SK-N-SH treated with all-trans-retinoic acid at 6 μM for 48 hours (cell line): ENCODE measurements at regions not wholly inside any gene's neighbourhood (a gene's known extent, or its start where the extent isn't known, plus 50 kb on each side); places are given as distances from the start of the nearest gene placed in this dataset.

Experiments used
- ATAC-seq: fragments of 200-7000 bp; cut with Tn5 transposase; 3 replicates; pipeline ENCODE4 v1.9.1; 2020; ENCODE audit warnings: mild to moderate bottlenecking, moderate library complexity
- ARNTL ChIP-seq: fragments of 450-650 bp; formaldehyde crosslinking; IDR thresholded peaks from 2 replicates; pipeline ENCODE4 v1.5.0; 2020; ENCODE audit warnings: low read depth, mild to moderate bottlenecking, moderate library complexity, borderline replicate concordance
- BACH2 ChIP-seq: fragments of 250-450 bp; sonication (Bioruptor Pico); IDR thresholded peaks from 2 replicates; pipeline ENCODE4 v1.9.0; 2021; ENCODE audit warnings: mild to moderate bottlenecking, borderline replicate concordance
- CREB5 ChIP-seq: fragments of 250-450 bp; sonication (Bioruptor Pico); IDR thresholded peaks from 2 replicates; pipeline ENCODE4 v1.5.1; 2020; ENCODE audit warnings: low read depth, mild to moderate bottlenecking, moderate library complexity
- CSDC2 ChIP-seq: fragments of 250-450 bp; sonication (Bioruptor Pico); IDR thresholded peaks from 2 replicates; pipeline ENCODE4 v1.5.0; 2020; ENCODE audit warnings: mild to moderate bottlenecking, moderate library complexity
- ESRRG ChIP-seq: fragments of 250-450 bp; sonication (Bioruptor Pico); IDR thresholded peaks from 2 replicates; pipeline ENCODE4 v1.6.1; 2021; ENCODE audit warnings: mild to moderate bottlenecking
- ISL1 ChIP-seq: fragments of 250-450 bp; sonication (Bioruptor Pico); IDR thresholded peaks from 2 replicates; pipeline ENCODE4 v2.1.2; 2022; ENCODE audit warnings: mild to moderate bottlenecking, moderate library complexity
- PPARA ChIP-seq: fragments of 250-450 bp; sonication (Bioruptor Pico); IDR thresholded peaks from 2 replicates; pipeline ENCODE4 v1.5.0; 2020; ENCODE audit warnings: mild to moderate bottlenecking, borderline replicate concordance
- RARB ChIP-seq: fragments of 250-450 bp; sonication (Bioruptor Pico); IDR thresholded peaks from 2 replicates; pipeline ENCODE4 v1.8.0; 2021; ENCODE audit warnings: mild to moderate bottlenecking, moderate library complexity
- SNAI2 ChIP-seq: fragments of 250-450 bp; sonication (Bioruptor Pico); IDR thresholded peaks from 2 replicates; pipeline ENCODE4 v1.5.0; 2020; ENCODE audit warnings: mild to moderate bottlenecking, moderate library complexity
- ZC3H10 ChIP-seq: fragments of 250-450 bp; sonication (Bioruptor Pico); IDR thresholded peaks from 2 replicates; pipeline ENCODE4 v1.5.1; 2021; ENCODE audit warnings: mild to moderate bottlenecking, moderate library complexity
- ZFP3 ChIP-seq: fragments of 250-450 bp; sonication (Bioruptor Pico); IDR thresholded peaks from 2 replicates; pipeline ENCODE4 v1.5.0; 2020; ENCODE audit warnings: mild to moderate bottlenecking, moderate library complexity
- ZFP30 ChIP-seq: fragments of 450-650 bp; formaldehyde crosslinking; IDR thresholded peaks from 2 replicates; pipeline ENCODE4 v1.5.0; 2022; ENCODE audit warnings: mild to moderate bottlenecking, moderate library complexity
- ZNF565 ChIP-seq: fragments of 450-650 bp; formaldehyde crosslinking; conservative IDR thresholded peaks from 2 replicates; pipeline ENCODE4 v1.5.0; 2020; ENCODE audit warnings: low read depth, mild to moderate bottlenecking, moderate library complexity
- ZNF70 ChIP-seq: fragments of 450-650 bp; formaldehyde crosslinking; IDR thresholded peaks from 2 replicates; pipeline ENCODE4 v1.5.0; 2020; ENCODE audit warnings: mild to moderate bottlenecking, moderate library complexity
- ZNF8 ChIP-seq: fragments of 450-650 bp; formaldehyde crosslinking; IDR thresholded peaks from 2 replicates; pipeline ENCODE4 v1.5.0; 2020; ENCODE audit warnings: mild to moderate bottlenecking, moderate library complexity
- TF ChIP-seq, protein P1 (sequence below): fragments of 250-450 bp; sonication (Bioruptor Pico); IDR thresholded peaks from 2 replicates; pipeline ENCODE4 v1.5.0; 2020; ENCODE audit warnings: mild to moderate bottlenecking, moderate library complexity
- TF ChIP-seq, protein P2 (sequence below): fragments of 250-450 bp; sonication (Bioruptor Pico); IDR thresholded peaks from 2 replicates; pipeline ENCODE4 v1.5.1; 2021; ENCODE audit warnings: mild to moderate bottlenecking, moderate library complexity
- TF ChIP-seq, protein P3 (sequence below): fragments of 250-450 bp; sonication (Bioruptor Pico); IDR thresholded peaks from 2 replicates; pipeline ENCODE4 v1.8.0; 2020; ENCODE audit warnings: mild to moderate bottlenecking, moderate library complexity, borderline replicate concordance

DNA sequence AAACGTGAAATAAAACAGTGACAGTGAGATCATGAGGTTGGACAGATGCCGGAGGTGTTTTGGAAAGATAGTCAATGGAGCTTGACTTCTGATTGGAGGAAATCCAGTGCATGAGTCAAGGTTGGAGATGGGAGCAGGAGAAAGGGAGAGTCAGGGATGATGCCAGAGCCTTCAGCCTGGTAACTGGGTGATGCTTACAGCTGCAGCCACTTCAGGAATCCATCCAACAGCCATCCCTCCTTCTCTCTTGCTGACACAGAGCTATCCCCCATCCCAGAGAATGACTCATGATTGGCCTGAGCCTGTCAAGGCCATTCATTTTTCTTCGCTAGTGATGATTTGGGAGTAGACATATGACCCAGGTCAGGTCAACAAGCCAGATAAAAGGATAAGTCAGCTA is 112.8 kb downstream of the SAMD5 start:
- no peak for ATAC-seq
- TF ChIP-seq, protein P1, sequence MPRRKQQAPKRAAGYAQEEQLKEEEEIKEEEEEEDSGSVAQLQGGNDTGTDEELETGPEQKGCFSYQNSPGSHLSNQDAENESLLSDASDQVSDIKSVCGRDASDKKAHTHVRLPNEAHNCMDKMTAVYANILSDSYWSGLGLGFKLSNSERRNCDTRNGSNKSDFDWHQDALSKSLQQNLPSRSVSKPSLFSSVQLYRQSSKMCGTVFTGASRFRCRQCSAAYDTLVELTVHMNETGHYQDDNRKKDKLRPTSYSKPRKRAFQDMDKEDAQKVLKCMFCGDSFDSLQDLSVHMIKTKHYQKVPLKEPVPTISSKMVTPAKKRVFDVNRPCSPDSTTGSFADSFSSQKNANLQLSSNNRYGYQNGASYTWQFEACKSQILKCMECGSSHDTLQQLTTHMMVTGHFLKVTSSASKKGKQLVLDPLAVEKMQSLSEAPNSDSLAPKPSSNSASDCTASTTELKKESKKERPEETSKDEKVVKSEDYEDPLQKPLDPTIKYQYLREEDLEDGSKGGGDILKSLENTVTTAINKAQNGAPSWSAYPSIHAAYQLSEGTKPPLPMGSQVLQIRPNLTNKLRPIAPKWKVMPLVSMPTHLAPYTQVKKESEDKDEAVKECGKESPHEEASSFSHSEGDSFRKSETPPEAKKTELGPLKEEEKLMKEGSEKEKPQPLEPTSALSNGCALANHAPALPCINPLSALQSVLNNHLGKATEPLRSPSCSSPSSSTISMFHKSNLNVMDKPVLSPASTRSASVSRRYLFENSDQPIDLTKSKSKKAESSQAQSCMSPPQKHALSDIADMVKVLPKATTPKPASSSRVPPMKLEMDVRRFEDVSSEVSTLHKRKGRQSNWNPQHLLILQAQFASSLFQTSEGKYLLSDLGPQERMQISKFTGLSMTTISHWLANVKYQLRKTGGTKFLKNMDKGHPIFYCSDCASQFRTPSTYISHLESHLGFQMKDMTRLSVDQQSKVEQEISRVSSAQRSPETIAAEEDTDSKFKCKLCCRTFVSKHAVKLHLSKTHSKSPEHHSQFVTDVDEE (CRISPR knock-in tag): no peak
- TF ChIP-seq ZNF8 (CRISPR knock-in tag) (no peak), SNAI2 (CRISPR knock-in tag) (no peak), ISL1 (CRISPR knock-in tag) (no peak), ZFP3 (CRISPR knock-in tag) (no peak), CREB5 (CRISPR knock-in tag) (no peak), ZFP30 (CRISPR knock-in tag) (no peak), BACH2 (CRISPR knock-in tag) (no peak), ARNTL (CRISPR knock-in tag) (no peak), ESRRG (CRISPR knock-in tag) (no peak), ZNF70 (CRISPR knock-in tag) (no peak)
- TF ChIP-seq, protein P2, sequence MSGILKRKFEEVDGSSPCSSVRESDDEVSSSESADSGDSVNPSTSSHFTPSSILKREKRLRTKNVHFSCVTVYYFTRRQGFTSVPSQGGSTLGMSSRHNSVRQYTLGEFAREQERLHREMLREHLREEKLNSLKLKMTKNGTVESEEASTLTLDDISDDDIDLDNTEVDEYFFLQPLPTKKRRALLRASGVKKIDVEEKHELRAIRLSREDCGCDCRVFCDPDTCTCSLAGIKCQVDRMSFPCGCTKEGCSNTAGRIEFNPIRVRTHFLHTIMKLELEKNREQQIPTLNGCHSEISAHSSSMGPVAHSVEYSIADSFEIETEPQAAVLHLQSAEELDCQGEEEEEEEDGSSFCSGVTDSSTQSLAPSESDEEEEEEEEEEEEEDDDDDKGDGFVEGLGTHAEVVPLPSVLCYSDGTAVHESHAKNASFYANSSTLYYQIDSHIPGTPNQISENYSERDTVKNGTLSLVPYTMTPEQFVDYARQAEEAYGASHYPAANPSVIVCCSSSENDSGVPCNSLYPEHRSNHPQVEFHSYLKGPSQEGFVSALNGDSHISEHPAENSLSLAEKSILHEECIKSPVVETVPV: no peak
- TF ChIP-seq, protein P3, sequence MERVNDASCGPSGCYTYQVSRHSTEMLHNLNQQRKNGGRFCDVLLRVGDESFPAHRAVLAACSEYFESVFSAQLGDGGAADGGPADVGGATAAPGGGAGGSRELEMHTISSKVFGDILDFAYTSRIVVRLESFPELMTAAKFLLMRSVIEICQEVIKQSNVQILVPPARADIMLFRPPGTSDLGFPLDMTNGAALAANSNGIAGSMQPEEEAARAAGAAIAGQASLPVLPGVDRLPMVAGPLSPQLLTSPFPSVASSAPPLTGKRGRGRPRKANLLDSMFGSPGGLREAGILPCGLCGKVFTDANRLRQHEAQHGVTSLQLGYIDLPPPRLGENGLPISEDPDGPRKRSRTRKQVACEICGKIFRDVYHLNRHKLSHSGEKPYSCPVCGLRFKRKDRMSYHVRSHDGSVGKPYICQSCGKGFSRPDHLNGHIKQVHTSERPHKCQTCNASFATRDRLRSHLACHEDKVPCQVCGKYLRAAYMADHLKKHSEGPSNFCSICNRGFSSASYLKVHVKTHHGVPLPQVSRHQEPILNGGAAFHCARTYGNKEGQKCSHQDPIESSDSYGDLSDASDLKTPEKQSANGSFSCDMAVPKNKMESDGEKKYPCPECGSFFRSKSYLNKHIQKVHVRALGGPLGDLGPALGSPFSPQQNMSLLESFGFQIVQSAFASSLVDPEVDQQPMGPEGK (CRISPR knock-in tag): no peak

- ATAC-seq: no peak
- no peak for TF ChIP-seq SNAI2 (CRISPR knock-in tag)
- TF ChIP-seq, protein P2: no peak
- no peak for TF ChIP-seq ZNF565
Observed at GRCh38 chr6:147621961-147622360, 113.5 kb downstream of the SAMD5 start.

GRCh38 chr6:147624946-147625515 is 116.5 kb downstream of the SAMD5 start:
- ATAC-seq: no peak
- TF ChIP-seq, protein P1 (CRISPR knock-in tag): no peak
- no peak for TF ChIP-seq ZNF70 (CRISPR knock-in tag)
- TF ChIP-seq ZNF565: no peak
- no peak for TF ChIP-seq ESRRG (CRISPR knock-in tag)
- no peak for TF ChIP-seq ZC3H10 (CRISPR knock-in tag)
- no peak for TF ChIP-seq RARB (CRISPR knock-in tag)
- no peak for TF ChIP-seq ARNTL (CRISPR knock-in tag)
- no peak for TF ChIP-seq ISL1 (CRISPR knock-in tag)
- no peak for TF ChIP-seq SNAI2 (CRISPR knock-in tag)
- TF ChIP-seq, protein P3 (CRISPR knock-in tag): no peak
- TF ChIP-seq ZFP30 (CRISPR knock-in tag): no peak
- no peak for TF ChIP-seq PPARA (CRISPR knock-in tag)
- no peak for TF ChIP-seq CSDC2
- TF ChIP-seq ZNF8 (CRISPR knock-in tag): no peak
- no peak for TF ChIP-seq BACH2 (CRISPR knock-in tag)
- TF ChIP-seq CREB5 (CRISPR knock-in tag): no peak
